ENCODE measurements at regions not wholly inside any gene's neighbourhood (a gene's known extent, or its start where the extent isn't known, plus 50 kb on each side); places are given as distances from the start of the nearest gene placed in this dataset.
A peak's percentile ranks its signal among the peaks of the same experiment; 100 is the strongest.

GRCh38 chr21:34192646-34193285 is 119.4 kb downstream of the MRPS6 start:
- DNase-seq: no peak

GRCh38 chr21:34195335-34195734 is 122.0 kb downstream of the MRPS6 start:
- DNase-seq: no peak

DNA sequence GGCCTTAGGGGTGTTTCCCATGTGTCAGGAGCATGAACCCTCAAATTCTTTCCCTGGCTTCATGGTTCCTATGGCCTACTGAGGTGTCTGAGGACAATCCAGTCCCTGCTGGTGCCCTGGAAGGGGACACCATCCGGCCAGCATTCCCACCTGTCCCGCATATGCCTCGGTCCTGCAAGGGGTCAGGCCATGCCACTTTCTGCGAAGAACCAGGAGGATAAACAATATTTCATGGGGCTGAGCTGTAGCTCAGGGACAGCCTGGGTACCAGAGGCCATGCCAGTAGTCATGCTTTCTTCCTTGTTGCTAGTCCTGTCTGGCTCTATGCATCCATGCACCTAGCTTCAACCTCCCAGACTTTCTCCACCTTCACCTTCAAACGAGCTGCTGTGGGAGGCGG is 123.6 kb downstream of the MRPS6 start:
- no peak for DNase-seq

GRCh38 chr21:34197561-34197960 is 124.2 kb downstream of the MRPS6 start:
- DNase-seq: no peak

GRCh38 chr21:34198231-34199120 is 125.1 kb downstream of the MRPS6 start:
- no peak for DNase-seq

GRCh38 chr21:34199121-34199910 is 125.9 kb downstream of the MRPS6 start:
- no peak for DNase-seq

- no peak for DNase-seq
Measured at GRCh38 chr21:34200288-34200905, 127.0 kb downstream of the MRPS6 start.

GRCh38 chr21:34201001-34201400 is 127.6 kb downstream of the MRPS6 start:
- DNase-seq: no peak

GRCh38 chr21:34201481-34201858 is 128.1 kb downstream of the MRPS6 start:
- DNase-seq: no peak

DNA sequence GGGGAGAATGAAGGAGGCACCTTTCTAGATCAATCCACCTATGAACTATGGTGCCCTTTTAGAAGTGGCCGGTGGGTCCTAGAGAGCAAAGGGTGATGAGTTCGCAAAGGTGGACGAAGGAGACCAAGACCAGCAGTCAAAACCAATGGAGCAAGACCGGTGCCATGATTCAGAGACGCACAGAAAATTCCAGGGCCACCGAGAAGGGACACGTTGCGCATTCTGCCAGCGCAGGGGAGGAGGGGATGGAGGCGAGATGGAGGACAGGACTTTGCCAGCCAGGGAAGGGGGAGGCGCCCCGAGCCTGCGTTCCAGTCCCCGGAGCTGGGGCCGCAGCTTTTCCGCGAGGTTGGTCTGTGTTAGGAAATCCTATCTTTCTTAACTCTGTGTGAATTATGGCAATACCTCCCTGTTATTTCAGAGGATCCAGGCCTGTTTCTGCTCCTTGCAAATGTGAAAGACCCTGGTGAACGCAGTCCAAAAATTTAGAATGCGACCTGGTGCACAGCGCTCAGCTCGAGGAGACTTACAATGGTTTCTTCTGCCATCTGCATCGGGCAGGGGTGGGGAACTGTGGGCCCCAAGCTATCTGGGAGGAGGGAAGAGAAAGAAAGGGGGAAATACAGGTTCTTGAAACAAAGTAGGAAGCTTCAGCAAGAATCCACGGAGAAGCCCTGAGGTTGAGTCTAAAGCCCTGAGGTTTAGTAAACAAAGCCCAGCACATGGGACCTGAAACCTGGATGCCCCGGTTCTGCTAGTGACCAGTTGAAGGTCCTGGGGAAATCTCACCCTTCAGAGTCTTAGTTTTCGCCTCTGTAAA is 129.4 kb downstream of the MRPS6 start:
- DNase-seq: peak; percentile 43

DNA sequence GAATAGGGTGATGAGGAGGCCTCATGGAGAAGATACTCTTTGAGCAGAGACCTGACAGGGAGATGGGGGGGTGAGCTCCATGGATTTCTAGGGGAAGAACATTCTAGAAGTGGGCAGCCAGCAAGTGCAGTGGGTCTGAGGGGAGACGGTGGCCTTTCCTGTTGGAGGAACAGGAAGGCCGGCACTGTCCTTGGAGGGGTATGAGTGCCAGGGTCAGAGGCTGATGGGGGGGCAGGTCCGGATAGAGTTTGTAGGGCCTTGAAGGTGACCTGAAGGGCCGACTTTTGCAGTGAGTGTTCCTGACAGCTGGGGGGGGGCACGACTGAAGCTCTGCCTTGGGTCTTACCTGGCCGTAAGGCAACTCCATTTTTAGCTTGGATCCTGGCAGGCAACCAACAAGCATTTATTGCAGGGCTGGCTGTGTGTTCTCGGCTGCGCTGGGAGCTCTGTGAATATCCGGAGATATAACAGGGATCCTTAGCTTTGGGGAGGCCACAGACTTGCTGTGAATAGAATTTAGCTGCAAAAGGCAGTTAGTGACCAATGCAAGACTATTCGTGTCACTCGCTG is 130.6 kb downstream of the MRPS6 start:
- no peak for DNase-seq

GRCh38 chr21:34204481-34205439 is 131.4 kb downstream of the MRPS6 start:
- DNase-seq: no peak

GRCh38 chr21:34205811-34206571 is 132.6 kb downstream of the MRPS6 start:
- DNase-seq: no peak

DNA sequence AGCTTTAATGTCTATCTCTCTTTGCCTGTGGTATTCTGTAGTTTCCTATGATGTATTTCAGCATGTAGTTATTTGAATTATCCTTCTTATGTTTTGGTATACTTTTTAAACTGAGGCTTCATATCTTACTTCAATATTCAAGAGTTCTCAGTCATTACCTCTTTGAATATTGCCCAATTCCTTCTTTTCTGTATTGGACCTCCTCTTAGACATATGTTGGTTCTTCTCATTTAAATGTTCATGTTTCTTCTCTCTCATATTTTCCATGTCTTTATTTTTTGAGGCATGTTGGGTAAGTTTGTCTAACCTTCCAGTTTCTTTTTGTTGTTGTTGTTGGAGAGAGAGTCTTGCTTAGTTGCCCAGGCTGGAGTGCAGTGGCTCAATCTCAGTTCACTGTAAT is 140.6 kb downstream of the MRPS6 start:
- DNase-seq: no peak

GRCh38 chr21:34215501-34215900 is 142.1 kb downstream of the MRPS6 start:
- no peak for DNase-seq

DNA sequence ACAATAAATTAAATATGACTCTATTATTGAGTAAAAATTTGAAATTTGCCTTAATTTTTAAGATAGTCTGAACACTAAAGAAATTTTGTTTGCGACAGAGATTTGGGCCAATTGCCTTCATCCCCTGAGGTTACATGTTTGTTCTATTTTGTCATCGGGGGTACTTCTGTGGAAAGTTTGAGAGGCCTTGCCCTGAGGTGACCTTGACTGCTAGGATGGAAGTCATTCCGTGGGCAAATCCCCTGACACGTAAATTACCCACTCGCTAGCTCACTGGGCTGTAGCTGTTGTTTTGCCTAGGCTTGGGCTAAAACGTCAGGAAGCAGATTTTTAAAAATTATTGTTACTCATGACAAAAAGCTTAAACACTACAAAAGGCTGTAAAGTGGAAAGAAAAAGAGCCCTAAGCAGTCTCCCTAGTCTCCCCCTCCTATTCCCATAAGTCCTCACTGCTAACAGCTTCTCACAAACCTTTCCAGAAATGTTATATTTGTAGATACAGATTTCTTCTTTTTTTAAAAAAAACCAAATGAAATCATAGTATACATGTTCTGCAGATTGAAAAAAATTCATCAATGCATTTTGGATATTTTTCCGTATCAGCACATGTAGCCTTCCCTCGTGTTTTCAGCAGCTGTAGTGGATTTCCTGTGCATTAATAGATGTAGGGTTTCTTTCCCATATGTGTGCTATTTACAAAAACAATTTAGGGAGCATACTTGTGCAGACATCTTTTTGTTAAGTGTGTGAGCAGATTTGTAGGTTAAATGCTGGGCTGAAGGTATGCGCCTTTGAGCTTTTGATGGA is 142.7 kb downstream of the MRPS6 start:
- DNase-seq: no peak

- no peak for DNase-seq
Measured at GRCh38 chr21:34216718-34217032, 143.3 kb downstream of the MRPS6 start.

DNA sequence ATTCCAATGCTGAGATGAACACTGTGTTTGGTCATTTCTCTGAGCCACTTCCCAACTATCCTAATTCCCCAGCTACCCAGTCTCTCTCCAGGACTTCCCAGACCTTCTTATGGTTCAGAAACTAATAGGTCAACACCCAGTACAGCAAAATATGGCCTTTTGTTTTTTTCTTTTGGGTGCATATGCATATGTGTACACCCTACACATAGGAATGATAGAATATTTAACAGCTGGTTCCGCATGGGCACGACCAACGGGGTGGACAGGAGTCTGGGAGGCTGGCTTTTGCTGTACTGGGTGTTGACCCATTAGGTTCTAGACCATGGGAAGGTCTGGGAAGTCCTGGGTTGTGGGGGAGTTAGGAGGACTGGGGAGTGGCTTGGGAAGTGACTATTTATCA is 143.9 kb downstream of the MRPS6 start:
- DNase-seq: no peak
